ENCODE measurements at regions not wholly inside any gene's neighbourhood (a gene's known extent, or its start where the extent isn't known, plus 50 kb on each side); places are given as distances from the start of the nearest gene placed in this dataset.

DNA sequence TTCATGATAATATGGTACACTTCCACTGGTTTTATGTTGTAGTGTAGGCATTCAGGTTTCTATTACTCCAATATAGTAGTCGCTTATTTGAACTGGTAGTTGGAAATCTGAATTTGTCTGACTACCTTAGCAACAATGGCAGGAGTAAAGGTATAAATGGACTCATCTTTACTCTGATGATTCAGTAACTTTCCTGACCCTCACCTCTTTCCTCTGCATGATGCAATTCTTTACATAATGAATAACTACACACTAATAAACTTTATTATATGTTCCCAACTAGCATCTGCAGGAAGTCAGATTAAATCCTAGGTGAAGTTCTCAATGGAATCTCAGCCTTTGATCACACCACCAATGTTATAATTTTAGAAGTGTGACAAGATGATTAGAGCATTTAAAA is 70.5 kb upstream of the ATP2B1 start:
- no peak for TF ChIP-seq CTCF (IDR thresholded peaks at IDR 0.05; ENCODE audit: insufficient read depth, low read length, poor library complexity, severe bottlenecking)
- no peak for DNase-seq (ENCODE audit: extremely low read depth, insufficient read length)
- H3K4me3 ChIP-seq (replicated peaks; ENCODE audit: low read depth, low read length): no peak overlapping the region
- no peaks in the 10 kb centered on the region for H3K36me3 ChIP-seq (ENCODE audit: control insufficient read depth, insufficient read depth, low read length)
- no peaks in the 10 kb centered on the region for H3K27me3 ChIP-seq (replicated peaks; ENCODE audit: control insufficient read depth, insufficient read depth, low read length)

- Histone ChIP-seq H3K36me3 (ENCODE audit: control insufficient read depth, insufficient read depth, low read length) (no peaks in the 10 kb centered on the region), H3K4me3 (replicated peaks; ENCODE audit: low read depth, low read length) (no peak overlapping the region), H3K27me3 (replicated peaks; ENCODE audit: control insufficient read depth, insufficient read depth, low read length) (no peaks in the 10 kb centered on the region)
- DNase-seq (ENCODE audit: extremely low read depth, insufficient read length): no peak
- TF ChIP-seq CTCF (IDR thresholded peaks at IDR 0.05; ENCODE audit: insufficient read depth, low read length, poor library complexity, severe bottlenecking): no peak
Measured at GRCh38 chr12:89777733-89778379, 69.2 kb upstream of the ATP2B1 start.

GRCh38 chr12:89775986-89776365 is 67.3 kb upstream of the ATP2B1 start:
- TF ChIP-seq CTCF (IDR thresholded peaks at IDR 0.05; ENCODE audit: insufficient read depth, low read length, poor library complexity, severe bottlenecking): no peak
- no peak overlapping the region for H3K4me3 ChIP-seq (replicated peaks; ENCODE audit: low read depth, low read length)
- no peaks in the 10 kb centered on the region for H3K27me3 ChIP-seq (replicated peaks; ENCODE audit: control insufficient read depth, insufficient read depth, low read length)
- no peak for DNase-seq (ENCODE audit: extremely low read depth, insufficient read length)
- no peaks in the 10 kb centered on the region for H3K36me3 ChIP-seq (ENCODE audit: control insufficient read depth, insufficient read depth, low read length)

DNA sequence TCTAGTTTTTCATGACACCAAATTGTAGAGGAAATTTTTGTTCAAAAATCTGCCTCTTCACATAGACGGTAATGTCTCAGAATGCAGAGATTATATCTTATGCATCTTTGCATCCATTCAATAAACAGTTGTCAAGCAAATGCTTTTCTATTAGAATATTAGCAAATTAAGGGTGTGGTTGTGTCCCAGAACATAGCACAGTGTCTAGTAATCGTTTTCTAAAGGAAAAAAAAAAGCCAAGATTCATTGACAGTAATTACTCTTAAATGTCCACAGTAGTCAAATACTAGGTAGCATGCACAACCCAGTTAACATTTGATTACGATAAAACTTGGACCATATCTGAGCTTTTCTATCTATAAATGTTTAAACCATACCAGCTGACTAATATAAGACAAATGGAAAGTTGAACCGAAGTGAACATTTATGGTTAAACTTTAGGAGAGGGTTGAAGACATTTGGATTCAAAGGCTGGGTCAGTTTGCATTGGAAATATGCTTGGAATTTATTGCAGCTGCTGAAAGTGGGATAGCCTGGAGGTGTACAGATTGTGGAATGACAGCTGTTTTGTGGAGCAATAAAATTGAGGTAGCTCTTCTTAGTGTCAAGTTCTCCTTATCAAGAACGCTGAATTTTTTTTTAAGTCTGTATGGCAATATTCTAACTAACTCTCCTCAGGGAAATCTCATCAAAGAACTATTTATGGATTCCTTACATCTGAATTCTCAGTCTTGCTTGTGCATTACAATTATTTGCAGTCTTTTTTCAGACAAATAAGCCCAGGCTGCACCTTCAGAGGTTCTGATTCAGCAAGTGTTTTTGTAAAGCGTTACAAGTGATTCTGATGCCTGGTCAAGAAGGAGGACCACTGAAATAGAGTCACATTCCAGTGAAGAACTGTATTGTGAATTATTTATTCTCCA is 66.7 kb upstream of the ATP2B1 start:
- Histone ChIP-seq H3K36me3 (ENCODE audit: control insufficient read depth, insufficient read depth, low read length) (no peaks in the 10 kb centered on the region), H3K4me3 (replicated peaks; ENCODE audit: low read depth, low read length) (no peak overlapping the region), H3K27me3 (replicated peaks; ENCODE audit: control insufficient read depth, insufficient read depth, low read length) (no peaks in the 10 kb centered on the region)
- no peak for DNase-seq (ENCODE audit: extremely low read depth, insufficient read length)
- TF ChIP-seq CTCF (IDR thresholded peaks at IDR 0.05; ENCODE audit: insufficient read depth, low read length, poor library complexity, severe bottlenecking): no peak

DNA sequence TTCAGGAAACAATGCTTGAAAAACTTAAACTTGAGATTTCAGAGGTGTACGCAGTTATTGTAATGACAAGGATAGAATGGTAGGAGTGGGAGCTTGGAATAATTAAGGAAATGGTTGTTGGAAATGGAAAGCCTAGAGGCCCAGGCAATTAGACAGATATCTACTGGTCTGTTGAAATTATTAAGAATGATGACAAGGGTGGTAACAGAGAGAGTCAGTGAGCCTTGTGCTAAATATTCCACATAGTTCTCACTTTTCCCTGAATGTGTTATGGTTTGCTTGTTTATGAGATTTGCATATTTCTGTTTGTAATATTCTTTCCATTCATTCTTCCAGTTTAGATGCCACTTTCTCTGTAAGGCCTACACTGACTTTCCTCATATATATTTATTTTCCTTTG is 66.0 kb upstream of the ATP2B1 start:
- H3K27me3 ChIP-seq (replicated peaks; ENCODE audit: control insufficient read depth, insufficient read depth, low read length): no peaks in the 10 kb centered on the region
- no peak for TF ChIP-seq CTCF (IDR thresholded peaks at IDR 0.05; ENCODE audit: insufficient read depth, low read length, poor library complexity, severe bottlenecking)
- no peak overlapping the region for H3K4me3 ChIP-seq (replicated peaks; ENCODE audit: low read depth, low read length)
- H3K36me3 ChIP-seq (ENCODE audit: control insufficient read depth, insufficient read depth, low read length): no peaks in the 10 kb centered on the region
- DNase-seq (ENCODE audit: extremely low read depth, insufficient read length): no peak
